ENCODE measurements at regions not wholly inside any gene's neighbourhood (a gene's known extent, or its start where the extent isn't known, plus 50 kb on each side); places are given as distances from the start of the nearest gene placed in this dataset.
"Not testable (repeated sequence)": the region's sequence is repeated elsewhere in the genome, so short reads cannot be mapped to it uniquely, and the experiment has no call there.

GRCh38 chr6:134817448-134817847, 132.5 kb downstream of the ALDH8A1 start:
- Mint-ChIP-seq H3K4me1 (no peaks in the 10 kb centered on the region), H3K36me3 (ENCODE audit: low read depth) (no peaks in the 10 kb centered on the region), H3K27ac (no peak overlapping the region), H3K27me3 (no peaks in the 10 kb centered on the region), H3K4me3 (no peak overlapping the region)
- H3K9me3 ChIP-seq (ENCODE audit: control insufficient read depth, low read length, poor library complexity, severe bottlenecking) = no peaks in the 10 kb centered on the region
- ATAC-seq (no peak), DNase-seq (no peak)

DNA sequence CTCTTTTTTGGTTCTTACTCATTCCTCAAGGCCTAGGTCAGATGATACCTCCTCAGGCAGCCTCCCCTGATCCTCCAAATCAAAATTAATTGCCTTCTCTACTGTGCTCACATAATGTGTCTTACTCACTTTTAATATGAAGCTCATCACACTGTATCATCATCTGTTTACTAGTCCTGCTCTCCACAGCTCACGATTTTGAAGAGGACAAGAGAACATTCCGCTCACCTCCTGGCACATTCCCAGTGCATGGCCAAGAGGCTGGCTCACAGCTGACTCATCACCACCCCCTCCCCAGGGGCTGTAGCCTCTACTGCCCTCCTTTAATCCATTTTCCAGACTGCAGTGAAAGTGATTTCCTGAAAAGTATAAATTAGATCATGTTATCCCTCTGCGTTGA, 133.1 kb downstream of the ALDH8A1 start:
- Mint-ChIP-seq H3K36me3 (ENCODE audit: low read depth) (peaks cover 2% of the 10 kb centered on the region), H3K4me3 (no peak overlapping the region), H3K27me3 (no peaks in the 10 kb centered on the region), H3K27ac (no peak overlapping the region), H3K4me1 (no peaks in the 10 kb centered on the region)
- ATAC-seq (no peak), DNase-seq (no peak)
- no peaks in the 10 kb centered on the region for H3K9me3 ChIP-seq (ENCODE audit: control insufficient read depth, low read length, poor library complexity, severe bottlenecking)

DNA sequence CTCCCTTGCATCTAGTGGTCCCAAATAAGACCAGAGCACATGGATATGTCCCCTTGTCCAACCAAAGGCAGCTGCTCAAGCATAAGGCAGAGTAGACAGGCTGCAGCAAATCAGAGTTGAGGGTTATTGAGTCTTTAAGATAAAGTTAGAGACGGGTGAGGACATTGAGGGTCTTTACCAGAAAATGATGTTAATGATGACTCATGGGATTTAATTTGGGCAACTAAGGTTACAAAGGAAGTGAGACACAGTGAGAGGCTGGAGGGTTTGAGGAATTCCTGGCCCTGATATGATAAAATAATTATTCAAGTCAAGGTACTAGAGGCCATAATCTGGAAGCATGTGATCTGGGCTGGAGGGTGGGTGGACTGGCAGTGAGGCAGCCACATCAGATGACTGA, 133.6 kb downstream of the ALDH8A1 start:
- Mint-ChIP-seq H3K4me1 (no peaks in the 10 kb centered on the region), H3K27ac (no peak overlapping the region), H3K4me3 (no peak overlapping the region), H3K27me3 (no peaks in the 10 kb centered on the region), H3K36me3 (ENCODE audit: low read depth) (peaks cover 2% of the 10 kb centered on the region)
- no peak for ATAC-seq
- no peak for DNase-seq
- H3K9me3 ChIP-seq (ENCODE audit: control insufficient read depth, low read length, poor library complexity, severe bottlenecking) = no peaks in the 10 kb centered on the region

DNA sequence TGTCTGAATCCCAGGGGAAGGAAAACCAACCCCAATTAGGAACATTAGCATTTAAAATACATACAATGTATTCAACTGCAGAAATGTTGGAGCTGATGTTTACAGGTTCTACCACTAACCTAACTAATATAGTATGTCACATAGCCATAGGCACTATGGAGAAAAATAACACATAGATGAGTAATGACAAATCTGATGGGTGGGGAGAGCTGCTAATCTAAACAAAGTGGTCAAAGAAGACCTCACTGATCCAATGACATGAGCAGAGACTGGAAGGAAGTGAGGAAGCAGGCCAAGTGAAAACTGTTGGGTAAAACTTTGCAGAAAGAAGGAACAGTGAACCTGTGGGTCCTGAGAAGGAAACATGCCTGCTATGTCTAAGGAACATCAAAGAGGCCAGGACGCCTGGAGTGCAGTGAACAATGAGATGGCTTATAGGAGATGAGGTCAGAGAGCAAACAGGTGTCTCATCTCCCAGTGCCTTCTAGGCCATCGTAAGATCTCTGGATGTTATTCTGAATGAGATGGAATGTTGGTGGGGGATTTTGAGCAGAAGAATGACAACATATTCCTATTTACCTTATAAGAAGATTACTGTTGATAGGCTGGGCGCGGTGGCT, 135.7 kb downstream of the ALDH8A1 start:
- Mint-ChIP-seq H3K27me3 (peaks cover 12% of the 10 kb centered on the region), H3K36me3 (ENCODE audit: low read depth) (peaks cover 2% of the 10 kb centered on the region), H3K4me1 (no peaks in the 10 kb centered on the region), H3K4me3 (no peak overlapping the region), H3K27ac (no peak overlapping the region)
- ATAC-seq = no peak
- DNase-seq = no peak
- H3K9me3 ChIP-seq (ENCODE audit: control insufficient read depth, low read length, poor library complexity, severe bottlenecking) = no peaks in the 10 kb centered on the region

DNA sequence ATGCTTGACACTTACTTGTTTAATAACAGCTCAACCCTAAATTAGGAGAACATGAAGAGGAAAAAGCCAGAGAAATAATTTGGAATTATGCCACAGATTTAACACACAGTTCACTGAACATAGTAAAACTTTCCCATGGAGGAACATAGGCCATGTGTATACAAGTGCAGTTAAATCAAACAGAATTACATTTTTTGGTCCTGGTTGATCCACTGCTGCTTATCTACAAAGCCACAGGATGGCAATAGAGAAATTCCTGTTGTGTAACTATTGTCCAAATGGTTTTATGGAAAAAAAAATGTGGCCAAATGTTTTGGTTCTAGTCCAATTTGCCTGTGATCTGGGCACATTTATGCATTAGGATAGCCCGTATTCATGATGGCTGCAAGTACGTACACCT, 136.8 kb downstream of the ALDH8A1 start:
- H3K4me1 Mint-ChIP-seq = no peaks in the 10 kb centered on the region
- H3K9me3 ChIP-seq (ENCODE audit: control insufficient read depth, low read length, poor library complexity, severe bottlenecking) = no peaks in the 10 kb centered on the region
- H3K27me3 Mint-ChIP-seq = peaks cover 12% of the 10 kb centered on the region
- H3K4me3 Mint-ChIP-seq = no peak overlapping the region
- DNase-seq (no peak), ATAC-seq (no peak)
- no peak overlapping the region for H3K27ac Mint-ChIP-seq
- peaks cover 2% of the 10 kb centered on the region for H3K36me3 Mint-ChIP-seq (ENCODE audit: low read depth)

DNA sequence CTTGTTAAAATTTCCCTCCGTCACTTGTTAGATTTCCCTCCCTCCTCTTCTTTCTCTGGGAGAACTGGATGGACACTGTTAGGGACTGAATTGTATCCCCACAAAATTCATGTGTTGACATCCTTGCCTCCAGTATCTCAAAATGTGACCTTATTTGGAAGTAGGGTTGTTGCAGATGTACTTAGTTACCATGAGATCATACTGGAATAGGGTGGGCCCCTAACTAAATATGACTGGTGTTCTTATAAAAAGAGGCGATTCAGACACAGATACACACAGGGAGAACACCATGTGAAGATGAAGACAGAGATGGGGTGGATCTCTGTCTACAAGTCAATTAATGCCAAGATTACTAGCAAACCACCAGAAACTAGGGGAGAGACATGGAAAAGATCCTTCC, 139.5 kb downstream of the ALDH8A1 start:
- Mint-ChIP-seq H3K4me3 (no peak overlapping the region), H3K27ac (no peak overlapping the region), H3K36me3 (ENCODE audit: low read depth) (peaks cover 2% of the 10 kb centered on the region), H3K27me3 (peaks cover 21% of the 10 kb centered on the region), H3K4me1 (peaks cover 1% of the 10 kb centered on the region)
- H3K9me3 ChIP-seq (ENCODE audit: control insufficient read depth, low read length, poor library complexity, severe bottlenecking) = no peaks in the 10 kb centered on the region
- ATAC-seq (no peak), DNase-seq (no peak)

DNA sequence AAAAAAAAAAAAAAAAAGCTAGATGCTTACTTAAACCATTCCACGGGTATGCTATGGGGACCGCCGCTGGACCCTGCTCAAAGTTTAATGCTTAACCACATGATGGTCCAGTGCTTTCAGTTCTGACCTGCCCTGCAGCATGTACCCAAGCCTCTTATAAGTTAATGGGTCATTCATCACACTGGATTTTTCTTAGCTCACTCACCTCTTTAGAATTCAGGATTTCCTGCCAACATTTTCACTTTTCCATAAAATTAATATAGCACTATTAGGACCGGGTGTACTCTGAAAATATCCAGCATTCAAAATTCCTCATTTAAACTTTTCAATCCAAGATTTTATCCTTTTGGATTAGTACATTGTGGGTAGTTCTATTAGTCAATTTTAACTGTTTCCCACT, 140.8 kb downstream of the ALDH8A1 start:
- no peaks in the 10 kb centered on the region for H3K9me3 ChIP-seq (ENCODE audit: control insufficient read depth, low read length, poor library complexity, severe bottlenecking)
- ATAC-seq (no peak), DNase-seq (no peak)
- Mint-ChIP-seq H3K4me3 (no peak overlapping the region), H3K4me1 (peaks cover 2% of the 10 kb centered on the region), H3K27me3 (peaks cover 22% of the 10 kb centered on the region), H3K27ac (no peak overlapping the region), H3K36me3 (ENCODE audit: low read depth) (peaks cover 2% of the 10 kb centered on the region)

DNA sequence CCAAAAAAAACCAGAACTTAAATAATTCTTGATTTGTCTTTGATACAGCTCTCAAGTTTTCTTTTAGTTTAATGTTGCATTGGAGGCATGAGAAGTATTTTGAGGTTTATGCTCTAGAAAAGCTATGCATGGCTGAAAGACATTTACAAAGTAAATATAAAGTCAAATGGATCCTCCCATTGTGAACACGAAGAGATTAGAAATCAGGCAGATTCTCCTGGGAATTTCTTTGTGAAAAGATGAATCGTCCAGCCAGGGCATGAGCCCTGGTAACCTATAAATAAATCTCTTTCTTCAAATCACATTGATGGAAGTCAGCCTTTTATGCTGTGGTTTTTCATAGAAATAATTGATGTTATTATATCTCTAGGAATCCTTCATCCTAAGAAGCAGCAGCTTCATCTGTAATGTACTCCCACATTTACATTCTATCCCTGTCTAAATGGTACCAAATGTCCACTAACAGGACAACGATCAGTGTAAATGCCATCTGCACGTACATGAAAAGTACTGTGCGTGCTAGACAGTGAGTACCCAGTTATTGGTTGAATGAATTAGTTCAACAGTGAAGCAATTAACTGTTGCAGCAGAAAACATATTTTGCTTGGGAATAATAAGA, 143.6 kb downstream of the ALDH8A1 start:
- no peak overlapping the region for H3K4me3 Mint-ChIP-seq
- H3K27me3 Mint-ChIP-seq = peaks cover 42% of the 10 kb centered on the region
- no peaks in the 10 kb centered on the region for H3K9me3 ChIP-seq (ENCODE audit: control insufficient read depth, low read length, poor library complexity, severe bottlenecking)
- ATAC-seq (no peak), DNase-seq (no peak)
- peaks cover 2% of the 10 kb centered on the region for H3K4me1 Mint-ChIP-seq
- no peak overlapping the region for H3K27ac Mint-ChIP-seq
- no peaks in the 10 kb centered on the region for H3K36me3 Mint-ChIP-seq (ENCODE audit: low read depth)

GRCh38 chr6:134805168-134805567, 144.7 kb downstream of the ALDH8A1 start:
- H3K9me3 ChIP-seq (ENCODE audit: control insufficient read depth, low read length, poor library complexity, severe bottlenecking) = no peaks in the 10 kb centered on the region
- H3K27me3 Mint-ChIP-seq = peaks cover 43% of the 10 kb centered on the region
- DNase-seq (no peak), ATAC-seq (no peak)
- peaks cover 2% of the 10 kb centered on the region for H3K4me1 Mint-ChIP-seq
- H3K36me3 Mint-ChIP-seq (ENCODE audit: low read depth) = no peaks in the 10 kb centered on the region
- no peak overlapping the region for H3K4me3 Mint-ChIP-seq
- H3K27ac Mint-ChIP-seq = no peak overlapping the region

DNA sequence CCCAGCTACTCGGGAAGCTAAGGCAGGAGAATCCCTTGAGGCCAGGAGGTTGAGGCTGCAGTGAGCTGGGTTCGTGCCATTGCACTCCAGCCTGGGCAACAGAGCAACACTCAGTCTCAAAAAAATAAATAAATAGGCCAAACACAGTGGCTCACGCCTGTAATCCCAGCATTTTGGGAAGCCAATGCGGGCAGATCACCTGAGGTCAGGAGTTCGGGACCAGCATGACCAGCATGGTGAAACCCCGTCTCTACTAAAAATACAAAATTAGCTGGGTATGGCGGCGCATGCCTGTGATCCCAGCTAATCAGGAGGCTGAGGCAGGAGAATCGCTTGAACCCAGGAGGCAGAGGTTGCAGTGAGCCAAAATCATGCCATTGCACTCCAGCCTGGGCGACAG, 145.6 kb downstream of the ALDH8A1 start:
- not testable (repeated sequence) for H3K4me1 Mint-ChIP-seq; H3K9me3 ChIP-seq (ENCODE audit: control insufficient read depth, low read length, poor library complexity, severe bottlenecking); H3K27ac Mint-ChIP-seq; H3K4me3 Mint-ChIP-seq; H3K36me3 Mint-ChIP-seq (ENCODE audit: low read depth); DNase-seq; ATAC-seq
- H3K27me3 Mint-ChIP-seq = peaks cover 41% of the 10 kb centered on the region

GRCh38 chr6:134802426-134803058, 147.4 kb downstream of the ALDH8A1 start:
- ATAC-seq (no peak), DNase-seq (no peak)
- Mint-ChIP-seq H3K4me1 (peaks cover 4% of the 10 kb centered on the region), H3K36me3 (ENCODE audit: low read depth) (no peaks in the 10 kb centered on the region), H3K4me3 (no peak overlapping the region), H3K27me3 (peaks cover 39% of the 10 kb centered on the region), H3K27ac (no peak overlapping the region)
- no peaks in the 10 kb centered on the region for H3K9me3 ChIP-seq (ENCODE audit: control insufficient read depth, low read length, poor library complexity, severe bottlenecking)

GRCh38 chr6:134797400-134798113, 152.3 kb downstream of the ALDH8A1 start:
- peaks cover 4% of the 10 kb centered on the region for H3K9me3 ChIP-seq (ENCODE audit: control insufficient read depth, low read length, poor library complexity, severe bottlenecking)
- DNase-seq (no peak), ATAC-seq (no peak)
- H3K27me3 Mint-ChIP-seq = peaks cover 23% of the 10 kb centered on the region
- no peak overlapping the region for H3K27ac Mint-ChIP-seq
- peaks cover 2% of the 10 kb centered on the region for H3K4me1 Mint-ChIP-seq
- no peak overlapping the region for H3K4me3 Mint-ChIP-seq
- no peaks in the 10 kb centered on the region for H3K36me3 Mint-ChIP-seq (ENCODE audit: low read depth)

DNA sequence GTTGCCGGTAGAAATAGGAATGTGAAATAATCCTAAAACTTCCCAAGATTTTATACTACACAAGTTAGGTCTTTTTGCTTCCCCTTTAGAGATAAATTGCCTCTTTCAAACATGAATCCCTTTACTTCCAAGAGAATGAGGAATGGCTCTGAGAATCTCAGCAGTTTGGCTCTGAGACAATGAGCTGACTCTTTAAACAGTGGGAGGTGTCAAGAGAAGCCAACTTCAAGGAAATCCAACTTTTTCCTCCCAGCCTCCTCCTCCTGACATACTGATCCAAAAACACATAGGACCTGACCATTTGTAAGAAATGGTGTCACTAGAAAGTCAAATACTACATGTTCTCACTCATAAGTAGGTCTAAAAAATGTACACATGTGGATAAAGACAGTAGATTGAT, 154.2 kb downstream of the ALDH8A1 start:
- Mint-ChIP-seq H3K4me3 (no peak overlapping the region), H3K27ac (no peak overlapping the region), H3K27me3 (peaks cover 8% of the 10 kb centered on the region), H3K36me3 (ENCODE audit: low read depth) (no peaks in the 10 kb centered on the region), H3K4me1 (peaks cover 2% of the 10 kb centered on the region)
- DNase-seq (no peak), ATAC-seq (no peak)
- H3K9me3 ChIP-seq (ENCODE audit: control insufficient read depth, low read length, poor library complexity, severe bottlenecking) = peaks cover 4% of the 10 kb centered on the region

All from T-helper 17 cell (primary cell).